ENCODE measurements at regions not wholly inside any gene's neighbourhood (a gene's known extent, or its start where the extent isn't known, plus 50 kb on each side); places are given as distances from the start of the nearest gene placed in this dataset.

- Histone ChIP-seq H3K27me3 (ENCODE audit: low read depth, low read length) (no peaks in the 10 kb centered on the region), H3K36me3 (ENCODE audit: control insufficient read depth in 1 of 2, insufficient read depth in 2 of 2, low read length in 2 of 2) (no peaks in the 10 kb centered on the region)
Observed at GRCh38 chr7:115883629-115884028, 146.9 kb downstream of the TFEC start.

GRCh38 chr7:115881476-115881875 lies 149.1 kb downstream of the TFEC start:
- Histone ChIP-seq H3K36me3 (ENCODE audit: control insufficient read depth in 1 of 2, insufficient read depth in 2 of 2, low read length in 2 of 2) (no peaks in the 10 kb centered on the region), H3K9me3 (ENCODE audit: control insufficient read depth in 1 of 2, low read length in 2 of 2) (no peaks in the 10 kb centered on the region), H3K27ac (ENCODE audit: low read length) (no peak overlapping the region), H3K4me1 (ENCODE audit: control insufficient read depth in 1 of 2, insufficient read depth in 2 of 2, low read length in 2 of 2) (no peaks in the 10 kb centered on the region), H3K27me3 (ENCODE audit: low read depth, low read length) (no peaks in the 10 kb centered on the region), H3K4me3 (ENCODE audit: low read depth in 1 of 2, low read length in 2 of 2) (no peak overlapping the region)

More at GRCh38 chr7:115883629-115884028, 146.9 kb downstream of the TFEC start:
- Histone ChIP-seq H3K4me3 (ENCODE audit: low read depth in 1 of 2, low read length in 2 of 2) (no peak overlapping the region), H3K27ac (ENCODE audit: low read length) (no peak overlapping the region), H3K4me1 (ENCODE audit: control insufficient read depth in 1 of 2, insufficient read depth in 2 of 2, low read length in 2 of 2) (no peaks in the 10 kb centered on the region), H3K9me3 (ENCODE audit: control insufficient read depth in 1 of 2, low read length in 2 of 2) (no peaks in the 10 kb centered on the region)

GRCh38 chr7:115879171-115879570 lies 151.4 kb downstream of the TFEC start:
- no peaks in the 10 kb centered on the region for H3K9me3 ChIP-seq (ENCODE audit: control insufficient read depth in 1 of 2, low read length in 2 of 2)
- no peaks in the 10 kb centered on the region for H3K27me3 ChIP-seq (ENCODE audit: low read depth, low read length)
- no peak overlapping the region for H3K27ac ChIP-seq (ENCODE audit: low read length)
- no peaks in the 10 kb centered on the region for H3K36me3 ChIP-seq (ENCODE audit: control insufficient read depth in 1 of 2, insufficient read depth in 2 of 2, low read length in 2 of 2)
- H3K4me3 ChIP-seq (ENCODE audit: low read depth in 1 of 2, low read length in 2 of 2): no peak overlapping the region
- H3K4me1 ChIP-seq (ENCODE audit: control insufficient read depth in 1 of 2, insufficient read depth in 2 of 2, low read length in 2 of 2): no peaks in the 10 kb centered on the region

- Histone ChIP-seq H3K36me3 (ENCODE audit: control insufficient read depth in 1 of 2, insufficient read depth in 2 of 2, low read length in 2 of 2) (no peaks in the 10 kb centered on the region), H3K27ac (ENCODE audit: low read length) (no peak overlapping the region), H3K4me3 (ENCODE audit: low read depth in 1 of 2, low read length in 2 of 2) (no peak overlapping the region), H3K27me3 (ENCODE audit: low read depth, low read length) (no peaks in the 10 kb centered on the region), H3K9me3 (ENCODE audit: control insufficient read depth in 1 of 2, low read length in 2 of 2) (no peaks in the 10 kb centered on the region), H3K4me1 (ENCODE audit: control insufficient read depth in 1 of 2, insufficient read depth in 2 of 2, low read length in 2 of 2) (peaks cover 0 to 3% of the 10 kb centered on the region in 2 donors)
Observed at GRCh38 chr7:115869801-115870200, 160.8 kb downstream of the TFEC start.

GRCh38 chr7:115869190-115869589 lies 161.4 kb downstream of the TFEC start:
- H3K9me3 ChIP-seq (ENCODE audit: control insufficient read depth in 1 of 2, low read length in 2 of 2): no peaks in the 10 kb centered on the region
- H3K27ac ChIP-seq (ENCODE audit: low read length): no peak overlapping the region
- H3K4me3 ChIP-seq (ENCODE audit: low read depth in 1 of 2, low read length in 2 of 2): no peak overlapping the region
- H3K36me3 ChIP-seq (ENCODE audit: control insufficient read depth in 1 of 2, insufficient read depth in 2 of 2, low read length in 2 of 2): no peaks in the 10 kb centered on the region
- no peaks in the 10 kb centered on the region for H3K27me3 ChIP-seq (ENCODE audit: low read depth, low read length)
- H3K4me1 ChIP-seq (ENCODE audit: control insufficient read depth in 1 of 2, insufficient read depth in 2 of 2, low read length in 2 of 2): peaks cover 0 to 3% of the 10 kb centered on the region in 2 donors

GRCh38 chr7:115868369-115868768 lies 162.2 kb downstream of the TFEC start:
- no peaks in the 10 kb centered on the region for H3K9me3 ChIP-seq (ENCODE audit: control insufficient read depth in 1 of 2, low read length in 2 of 2)
- no peak overlapping the region for H3K4me3 ChIP-seq (ENCODE audit: low read depth in 1 of 2, low read length in 2 of 2)
- no peaks in the 10 kb centered on the region for H3K36me3 ChIP-seq (ENCODE audit: control insufficient read depth in 1 of 2, insufficient read depth in 2 of 2, low read length in 2 of 2)
- no peaks in the 10 kb centered on the region for H3K27me3 ChIP-seq (ENCODE audit: low read depth, low read length)
- no peak overlapping the region for H3K27ac ChIP-seq (ENCODE audit: low read length)
- peaks cover 0 to 3% of the 10 kb centered on the region in 2 donors for H3K4me1 ChIP-seq (ENCODE audit: control insufficient read depth in 1 of 2, insufficient read depth in 2 of 2, low read length in 2 of 2)

GRCh38 chr7:115864082-115864481 lies 166.5 kb downstream of the TFEC start:
- Histone ChIP-seq H3K4me3 (ENCODE audit: low read depth in 1 of 2, low read length in 2 of 2) (no peak overlapping the region), H3K27me3 (ENCODE audit: low read depth, low read length) (no peaks in the 10 kb centered on the region), H3K36me3 (ENCODE audit: control insufficient read depth in 1 of 2, insufficient read depth in 2 of 2, low read length in 2 of 2) (no peaks in the 10 kb centered on the region), H3K4me1 (ENCODE audit: control insufficient read depth in 1 of 2, insufficient read depth in 2 of 2, low read length in 2 of 2) (no peaks in the 10 kb centered on the region), H3K9me3 (ENCODE audit: control insufficient read depth in 1 of 2, low read length in 2 of 2) (no peaks in the 10 kb centered on the region), H3K27ac (ENCODE audit: low read length) (no peak overlapping the region)

GRCh38 chr7:115851291-115851690 lies 179.3 kb downstream of the TFEC start:
- H3K4me1 ChIP-seq (ENCODE audit: control insufficient read depth in 1 of 2, insufficient read depth in 2 of 2, low read length in 2 of 2): no peaks in the 10 kb centered on the region
- no peak overlapping the region for H3K4me3 ChIP-seq (ENCODE audit: low read depth in 1 of 2, low read length in 2 of 2)
- no peaks in the 10 kb centered on the region for H3K9me3 ChIP-seq (ENCODE audit: control insufficient read depth in 1 of 2, low read length in 2 of 2)
- H3K36me3 ChIP-seq (ENCODE audit: control insufficient read depth in 1 of 2, insufficient read depth in 2 of 2, low read length in 2 of 2): no peaks in the 10 kb centered on the region
- no peaks in the 10 kb centered on the region for H3K27me3 ChIP-seq (ENCODE audit: low read depth, low read length)
- no peak overlapping the region for H3K27ac ChIP-seq (ENCODE audit: low read length)

GRCh38 chr7:115850774-115851173 lies 179.8 kb downstream of the TFEC start:
- H3K9me3 ChIP-seq (ENCODE audit: control insufficient read depth in 1 of 2, low read length in 2 of 2): no peaks in the 10 kb centered on the region
- H3K27ac ChIP-seq (ENCODE audit: low read length): no peak overlapping the region
- no peaks in the 10 kb centered on the region for H3K36me3 ChIP-seq (ENCODE audit: control insufficient read depth in 1 of 2, insufficient read depth in 2 of 2, low read length in 2 of 2)
- H3K27me3 ChIP-seq (ENCODE audit: low read depth, low read length): no peaks in the 10 kb centered on the region
- H3K4me3 ChIP-seq (ENCODE audit: low read depth in 1 of 2, low read length in 2 of 2): no peak overlapping the region
- no peaks in the 10 kb centered on the region for H3K4me1 ChIP-seq (ENCODE audit: control insufficient read depth in 1 of 2, insufficient read depth in 2 of 2, low read length in 2 of 2)

- no peaks in the 10 kb centered on the region for H3K27me3 ChIP-seq (ENCODE audit: low read depth, low read length)
- no peaks in the 10 kb centered on the region for H3K4me1 ChIP-seq (ENCODE audit: control insufficient read depth in 1 of 2, insufficient read depth in 2 of 2, low read length in 2 of 2)
- H3K27ac ChIP-seq (ENCODE audit: low read length): no peak overlapping the region
- no peaks in the 10 kb centered on the region for H3K36me3 ChIP-seq (ENCODE audit: control insufficient read depth in 1 of 2, insufficient read depth in 2 of 2, low read length in 2 of 2)
- H3K4me3 ChIP-seq (ENCODE audit: low read depth in 1 of 2, low read length in 2 of 2): no peak overlapping the region
- no peaks in the 10 kb centered on the region for H3K9me3 ChIP-seq (ENCODE audit: control insufficient read depth in 1 of 2, low read length in 2 of 2)
Observed at GRCh38 chr7:115844857-115845256, 185.7 kb downstream of the TFEC start.

- Histone ChIP-seq H3K27me3 (ENCODE audit: low read depth, low read length) (no peaks in the 10 kb centered on the region), H3K4me1 (ENCODE audit: control insufficient read depth in 1 of 2, insufficient read depth in 2 of 2, low read length in 2 of 2) (peaks cover 0 to 3% of the 10 kb centered on the region in 2 donors), H3K9me3 (ENCODE audit: control insufficient read depth in 1 of 2, low read length in 2 of 2) (no peaks in the 10 kb centered on the region), H3K36me3 (ENCODE audit: control insufficient read depth in 1 of 2, insufficient read depth in 2 of 2, low read length in 2 of 2) (no peaks in the 10 kb centered on the region), H3K27ac (ENCODE audit: low read length) (no peak overlapping the region), H3K4me3 (ENCODE audit: low read depth in 1 of 2, low read length in 2 of 2) (no peak overlapping the region)
Observed at GRCh38 chr7:115840702-115841101, 189.9 kb downstream of the TFEC start.

GRCh38 chr7:115838829-115839228 lies 191.7 kb downstream of the TFEC start:
- Histone ChIP-seq H3K4me3 (ENCODE audit: low read depth in 1 of 2, low read length in 2 of 2) (no peak overlapping the region), H3K36me3 (ENCODE audit: control insufficient read depth in 1 of 2, insufficient read depth in 2 of 2, low read length in 2 of 2) (no peaks in the 10 kb centered on the region), H3K27ac (ENCODE audit: low read length) (no peak overlapping the region), H3K27me3 (ENCODE audit: low read depth, low read length) (no peaks in the 10 kb centered on the region), H3K9me3 (ENCODE audit: control insufficient read depth in 1 of 2, low read length in 2 of 2) (no peaks in the 10 kb centered on the region), H3K4me1 (ENCODE audit: control insufficient read depth in 1 of 2, insufficient read depth in 2 of 2, low read length in 2 of 2) (peaks cover 0 to 3% of the 10 kb centered on the region in 2 donors)

Data from muscle layer of duodenum (tissue), 2 donors.